Activated naive CD4-positive, alpha-beta T cell treated with anti-CD3 and anti-CD28 coated beads for 36 hours (primary cell): ENCODE measurements at regions not wholly inside any gene's neighbourhood (a gene's known extent, or its start where the extent isn't known, plus 50 kb on each side); places are given as distances from the start of the nearest gene placed in this dataset.

ENCODE experiments used
- CTCF ChIA-PET: fragments of 350-600 bp; sonication (Branson Sonifier 250); formaldehyde crosslinking; loops from one replicate; lab custom pipeline; 2021; ENCODE audit warnings: antibody characterized with exemption; lab: Charles Lee
- DNase-seq: peaks from one replicate; pipeline ENCODE4 v3.0.0-alpha.2; 2020
- H3K27ac Mint-ChIP-seq: one replicate; pipeline ENCODE4 v1.8.0; 2021; ENCODE audit warnings: mild to moderate bottlenecking, mixed read lengths
- H3K27me3 Mint-ChIP-seq: one replicate; pipeline ENCODE4 v1.8.0; 2021; ENCODE audit warnings: low read depth, mixed read lengths
- H3K36me3 Mint-ChIP-seq: one replicate; pipeline ENCODE4 v1.8.0; 2021; ENCODE audit warnings: low read depth, mixed read lengths
- H3K4me1 Mint-ChIP-seq: one replicate; pipeline ENCODE4 v1.8.0; 2021; ENCODE audit warnings: low read depth, mixed read lengths
- H3K4me3 Mint-ChIP-seq: one replicate; pipeline ENCODE4 v1.8.0; 2021; ENCODE audit warnings: mild to moderate bottlenecking, moderate library complexity, mixed read lengths
- H3K9me3 Mint-ChIP-seq: one replicate; pipeline ENCODE4 v1.8.0; 2021; ENCODE audit warnings: mixed read lengths
- intact Hi-C: fragments of 100-400 bp; cut with micrococcal nuclease; formaldehyde crosslinking; loops from one replicate; pipeline ENCODE4 v1.15.1; 2023

GRCh38 chr3:132246212-132246611, 71.0 kb upstream of the ACP3 start:
- intact Hi-C loops: no loop called here
- Mint-ChIP-seq H3K9me3 (no peaks in the 10 kb centered on the region), H3K4me1 (no peaks in the 10 kb centered on the region), H3K27ac (no peak overlapping the region), H3K4me3 (no peak overlapping the region), H3K36me3 (no peaks in the 10 kb centered on the region), H3K27me3 (peaks cover 15% of the 10 kb centered on the region)
- DNase-seq: no peak
- CTCF ChIA-PET: no interaction called here

- no peaks in the 10 kb centered on the region for H3K4me1 Mint-ChIP-seq
- no peaks in the 10 kb centered on the region for H3K9me3 Mint-ChIP-seq
- CTCF ChIA-PET: interaction anchor here (0.7 kb wide), 1 partner anchor 13 kb away, joined by 3 read pairs; no protein-coding TSS in a partner anchor
- no peaks in the 10 kb centered on the region for H3K36me3 Mint-ChIP-seq
- intact Hi-C loops: no loop called here
- no peak overlapping the region for H3K27ac Mint-ChIP-seq
- no peak overlapping the region for H3K4me3 Mint-ChIP-seq
- peaks cover 12% of the 10 kb centered on the region for H3K27me3 Mint-ChIP-seq
- DNase-seq: no peak
These were observed 70.0 kb upstream of the ACP3 start for GRCh38 chr3:132247211-132247610.

GRCh38 chr3:132248490-132248889, 68.7 kb upstream of the ACP3 start:
- no peak for DNase-seq
- intact Hi-C loops: no loop called here
- H3K4me1 Mint-ChIP-seq: no peaks in the 10 kb centered on the region
- H3K9me3 Mint-ChIP-seq: no peaks in the 10 kb centered on the region
- no peak overlapping the region for H3K27ac Mint-ChIP-seq
- no peak overlapping the region for H3K4me3 Mint-ChIP-seq
- H3K36me3 Mint-ChIP-seq: no peaks in the 10 kb centered on the region
- CTCF ChIA-PET: interaction anchor here (0.8 kb wide), 1 partner anchor 9 kb away, joined by 3 read pairs; no protein-coding TSS in a partner anchor
- peaks cover 12% of the 10 kb centered on the region for H3K27me3 Mint-ChIP-seq

DNA sequence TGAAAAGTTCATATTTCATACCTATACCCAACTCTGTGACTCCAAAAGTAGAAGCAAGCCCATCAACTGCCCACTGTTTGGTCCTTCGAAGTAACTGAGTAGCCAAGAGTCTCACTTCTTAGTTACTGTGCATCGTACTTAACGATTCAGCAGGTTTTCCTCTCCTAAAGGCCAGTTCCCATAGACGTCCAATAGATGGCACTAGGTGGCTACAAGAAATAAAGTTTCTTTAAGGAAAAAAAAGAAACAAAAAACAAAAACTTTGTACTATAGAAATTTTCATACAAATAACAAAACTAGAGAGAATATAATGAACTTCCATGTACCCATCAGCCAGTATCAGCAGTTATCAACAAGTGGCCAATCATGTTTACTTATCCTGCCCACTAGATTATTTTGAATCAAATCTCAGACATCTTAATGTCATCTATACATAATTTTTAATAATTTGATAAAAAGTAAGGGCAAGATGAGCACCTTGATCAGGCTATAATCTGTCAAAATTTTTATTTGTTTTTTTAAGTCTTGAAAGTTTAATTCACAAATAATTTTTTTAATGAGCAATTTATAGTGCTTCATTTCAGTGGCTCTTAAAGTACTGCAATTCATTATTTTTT, 63.8 kb upstream of the ACP3 start:
- DNase-seq: peak; percentile 25
- no peak overlapping the region for H3K4me3 Mint-ChIP-seq
- no peaks in the 10 kb centered on the region for H3K9me3 Mint-ChIP-seq
- intact Hi-C loops: loop anchor here (1.0 kb wide), 2 partner anchors 90 to 146 kb away; no protein-coding TSS in a partner anchor
- no peaks in the 10 kb centered on the region for H3K36me3 Mint-ChIP-seq
- no peak overlapping the region for H3K27ac Mint-ChIP-seq
- CTCF ChIA-PET: no interaction called here
- peaks cover 2% of the 10 kb centered on the region for H3K27me3 Mint-ChIP-seq
- no peaks in the 10 kb centered on the region for H3K4me1 Mint-ChIP-seq

- Mint-ChIP-seq H3K27me3 (peaks cover 2% of the 10 kb centered on the region), H3K27ac (no peak overlapping the region), H3K36me3 (no peaks in the 10 kb centered on the region), H3K4me3 (no peak overlapping the region), H3K9me3 (no peaks in the 10 kb centered on the region), H3K4me1 (no peaks in the 10 kb centered on the region)
- no peak for DNase-seq
- CTCF ChIA-PET: interaction anchor here (0.8 to 1.4 kb wide), 3 partner anchors 87 to 145 kb away, joined by 3 to 7 read pairs (median 4); no protein-coding TSS in a partner anchor
- intact Hi-C loops: no loop called here
These were observed 63.0 kb upstream of the ACP3 start for GRCh38 chr3:132254076-132254755.

DNA sequence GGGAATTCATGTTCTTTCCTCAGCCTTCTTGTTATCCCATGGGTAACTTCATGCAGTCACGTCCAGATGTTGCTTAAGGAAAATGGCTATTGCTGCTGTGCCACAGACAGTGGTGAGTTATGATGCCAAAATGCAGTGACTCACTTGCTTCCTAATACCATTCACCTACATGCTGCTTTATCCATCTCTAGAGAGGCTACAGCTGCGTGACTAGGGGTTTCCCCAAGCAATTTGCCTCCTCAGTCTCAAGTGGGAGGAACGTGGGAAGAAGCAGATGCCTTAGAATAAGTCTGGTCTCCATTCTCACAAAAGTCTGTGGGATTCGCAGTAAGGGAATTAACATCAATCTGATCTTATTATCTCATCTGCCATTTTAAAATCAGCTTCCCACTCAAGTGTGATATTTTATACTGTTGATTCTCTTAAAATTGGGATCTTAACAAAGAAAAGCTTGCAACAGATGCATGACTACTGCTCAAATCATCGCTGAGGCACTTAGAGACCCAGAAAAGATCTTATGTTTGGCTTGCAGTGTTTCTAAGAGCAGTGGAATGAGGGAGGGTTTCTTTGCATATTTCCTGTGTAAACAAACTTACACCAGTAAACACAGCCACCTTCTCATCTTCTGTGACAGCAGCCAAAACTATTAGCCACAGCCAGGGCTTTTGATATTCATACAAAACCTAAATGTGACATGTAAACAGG, 62.0 kb upstream of the ACP3 start:
- Mint-ChIP-seq H3K9me3 (no peaks in the 10 kb centered on the region), H3K4me1 (no peaks in the 10 kb centered on the region), H3K4me3 (no peak overlapping the region), H3K36me3 (no peaks in the 10 kb centered on the region), H3K27me3 (peaks cover 3% of the 10 kb centered on the region), H3K27ac (no peak overlapping the region)
- DNase-seq: no peak
- intact Hi-C loops: no loop called here
- CTCF ChIA-PET: interaction anchor here (0.5 to 1.4 kb wide), 4 partner anchors 86 to 144 kb away, joined by 3 to 7 read pairs (median 4); no protein-coding TSS in a partner anchor

DNA sequence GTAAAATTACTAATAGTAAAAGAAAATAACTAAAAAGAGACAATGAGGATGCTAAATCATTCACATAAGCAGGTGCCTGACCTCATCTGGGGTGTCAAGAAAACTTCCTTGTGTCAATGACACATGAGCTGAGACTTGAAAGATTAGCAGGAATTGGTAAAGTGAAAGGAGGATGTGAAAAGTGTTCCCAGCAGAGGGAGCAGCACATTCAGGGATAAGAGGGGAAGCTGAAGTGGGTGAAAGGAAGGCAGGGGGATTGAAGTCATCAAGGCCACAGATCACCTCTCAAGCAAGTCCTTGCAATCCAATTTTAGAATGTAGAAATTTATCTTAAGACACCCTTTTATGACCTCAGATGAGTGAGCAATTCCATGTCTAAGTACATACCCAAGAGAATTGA, 60.2 kb upstream of the ACP3 start:
- intact Hi-C loops: no loop called here
- Mint-ChIP-seq H3K27ac (no peak overlapping the region), H3K9me3 (no peaks in the 10 kb centered on the region), H3K4me3 (no peak overlapping the region), H3K27me3 (peaks cover 3% of the 10 kb centered on the region), H3K36me3 (no peaks in the 10 kb centered on the region), H3K4me1 (no peaks in the 10 kb centered on the region)
- CTCF ChIA-PET: interaction anchor here (1.0 to 1.4 kb wide), 2 partner anchors 86 to 143 kb away, joined by 3 read pairs; no protein-coding TSS in a partner anchor
- DNase-seq: no peak

DNA sequence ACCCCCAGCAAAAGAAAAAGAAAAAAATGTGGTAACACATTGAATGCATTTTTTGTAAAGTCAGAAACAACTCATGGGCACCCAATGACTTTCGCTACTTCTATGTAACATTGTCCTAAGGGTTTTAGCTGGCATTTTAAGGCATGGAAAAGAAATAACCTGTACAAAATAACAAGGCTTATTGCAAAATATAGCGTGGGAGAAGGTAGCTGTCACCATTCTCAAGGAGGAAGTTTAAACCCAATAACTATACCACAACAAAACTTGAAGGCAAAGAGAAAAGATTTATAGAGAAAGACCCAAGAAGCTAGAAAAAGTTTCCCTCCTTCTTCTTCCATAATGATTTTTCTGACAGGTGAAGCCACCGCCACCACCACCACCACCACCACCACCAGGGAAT, 55.7 kb upstream of the ACP3 start:
- H3K4me1 Mint-ChIP-seq: no peaks in the 10 kb centered on the region
- H3K27me3 Mint-ChIP-seq: peaks cover 13% of the 10 kb centered on the region
- H3K9me3 Mint-ChIP-seq: no peaks in the 10 kb centered on the region
- H3K36me3 Mint-ChIP-seq: no peaks in the 10 kb centered on the region
- CTCF ChIA-PET: no interaction called here
- no peak for DNase-seq
- H3K4me3 Mint-ChIP-seq: no peak overlapping the region
- H3K27ac Mint-ChIP-seq: no peak overlapping the region
- intact Hi-C loops: no loop called here

DNA sequence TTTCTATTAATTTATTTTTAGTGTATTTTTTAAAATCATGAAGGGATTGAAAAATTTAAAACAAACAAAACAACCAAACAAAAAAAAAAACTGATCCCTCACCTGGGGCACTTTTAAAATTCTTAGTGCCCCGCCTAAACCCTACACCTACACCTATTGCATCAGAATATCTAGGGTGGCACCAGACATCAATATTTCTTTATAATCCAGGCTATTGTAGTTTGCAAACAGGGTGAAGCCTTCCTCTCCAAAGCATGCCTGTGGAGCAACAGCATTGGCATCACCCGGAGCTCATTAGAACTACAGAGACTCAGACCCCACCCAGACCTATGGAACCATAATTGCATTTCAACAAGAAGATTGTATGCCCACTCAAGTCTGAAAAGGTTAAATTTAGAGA, 54.9 kb upstream of the ACP3 start:
- intact Hi-C loops: no loop called here
- Mint-ChIP-seq H3K4me3 (no peak overlapping the region), H3K27me3 (peaks cover 13% of the 10 kb centered on the region), H3K4me1 (no peaks in the 10 kb centered on the region), H3K36me3 (no peaks in the 10 kb centered on the region), H3K27ac (no peak overlapping the region), H3K9me3 (no peaks in the 10 kb centered on the region)
- DNase-seq: no peak
- CTCF ChIA-PET: no interaction called here

- no peaks in the 10 kb centered on the region for H3K4me1 Mint-ChIP-seq
- H3K4me3 Mint-ChIP-seq: no peak overlapping the region
- no peak overlapping the region for H3K27ac Mint-ChIP-seq
- no peaks in the 10 kb centered on the region for H3K9me3 Mint-ChIP-seq
- intact Hi-C loops: no loop called here
- CTCF ChIA-PET: interaction anchor here (0.5 kb wide), 1 partner anchor 29 kb away, joined by 3 read pairs; no protein-coding TSS in a partner anchor
- DNase-seq: no peak
- peaks cover 13% of the 10 kb centered on the region for H3K27me3 Mint-ChIP-seq
- H3K36me3 Mint-ChIP-seq: no peaks in the 10 kb centered on the region
These were observed 54.3 kb upstream of the ACP3 start for GRCh38 chr3:132262956-132263355.

GRCh38 chr3:132265028-132265427, 52.2 kb upstream of the ACP3 start:
- Mint-ChIP-seq H3K4me3 (no peak overlapping the region), H3K27me3 (peaks cover 10% of the 10 kb centered on the region), H3K9me3 (no peaks in the 10 kb centered on the region), H3K36me3 (no peaks in the 10 kb centered on the region), H3K27ac (no peak overlapping the region), H3K4me1 (no peaks in the 10 kb centered on the region)
- no peak for DNase-seq
- intact Hi-C loops: no loop called here
- CTCF ChIA-PET: interaction anchor here (0.6 kb wide), 1 partner anchor 114 kb away, joined by 4 read pairs; no protein-coding TSS in a partner anchor

GRCh38 chr3:132265488-132265887, 51.7 kb upstream of the ACP3 start:
- CTCF ChIA-PET: no interaction called here
- Mint-ChIP-seq H3K4me3 (no peak overlapping the region), H3K9me3 (no peaks in the 10 kb centered on the region), H3K27me3 (peaks cover 10% of the 10 kb centered on the region), H3K36me3 (no peaks in the 10 kb centered on the region), H3K27ac (no peak overlapping the region), H3K4me1 (no peaks in the 10 kb centered on the region)
- DNase-seq: no peak
- intact Hi-C loops: no loop called here
